WTC11 (cell line): ENCODE measurements at regions not wholly inside any gene's neighbourhood (a gene's known extent, or its start where the extent isn't known, plus 50 kb on each side); places are given as distances from the start of the nearest gene placed in this dataset.

Source experiments
- ATAC-seq: fragments of 200-7000 bp; cut with Tn5 transposase; 2 replicates; pipeline ENCODE4 v1.10.0; 2021; ENCODE audit warnings: mild to moderate bottlenecking, moderate library complexity
- CTCF ChIA-PET: fragments of 300-600 bp; sonication (Branson Sonifier 250); formaldehyde crosslinking; loops from one replicate; lab custom pipeline; 2021; ENCODE audit warnings: antibody characterized with exemption; lab: Charles Lee
- POLR2A ChIA-PET: fragments of 350-600 bp; sonication (Branson Sonifier 250); formaldehyde crosslinking; loops from one replicate; lab custom pipeline; 2021; ENCODE audit warnings: antibody characterized with exemption; lab: Charles Lee
- DNase-seq: peaks from one replicate; pipeline ENCODE4 v3.0.0; 2021; ENCODE audit warnings: low spot score
- H3K27ac Mint-ChIP-seq: 2 replicates; pipeline ENCODE4 v1.8.0; 2021; ENCODE audit warnings: mixed read lengths
- H3K27me3 Mint-ChIP-seq: 2 replicates; pipeline ENCODE4 v1.8.0; 2021; ENCODE audit warnings: low read depth, mild to moderate bottlenecking, moderate library complexity, mixed read lengths
- H3K36me3 Mint-ChIP-seq: 2 replicates; pipeline ENCODE4 v1.8.0; 2021; ENCODE audit warnings: mixed read lengths
- H3K4me1 Mint-ChIP-seq: 2 replicates; pipeline ENCODE4 v1.8.0; 2022; ENCODE audit warnings: mixed read lengths
- H3K4me3 Mint-ChIP-seq: 2 replicates; pipeline ENCODE4 v1.8.0; 2021; ENCODE audit warnings: mild to moderate bottlenecking, moderate library complexity, mixed read lengths
- H3K9me3 Mint-ChIP-seq: 2 replicates; pipeline ENCODE4 v1.8.0; 2021; ENCODE audit warnings: mixed read lengths
- CBFB ChIP-seq: sonication (generic); formaldehyde crosslinking; IDR thresholded peaks from 2 replicates; pipeline ENCODE4 v1.8.1; 2022; ENCODE audit warnings: mild to moderate bottlenecking, low read depth, missing genetic modification reagents
- CREM ChIP-seq: sonication (generic); formaldehyde crosslinking; IDR thresholded peaks from 2 replicates; pipeline ENCODE4 v1.8.1; 2022; ENCODE audit warnings: mild to moderate bottlenecking, missing genetic modification reagents, moderate library complexity
- ETV6 ChIP-seq: sonication (generic); formaldehyde crosslinking; IDR thresholded peaks from 2 replicates; pipeline ENCODE4 v1.8.1; 2022; ENCODE audit warnings: mild to moderate bottlenecking, missing genetic modification reagents
- FOXP1 ChIP-seq: sonication (generic); formaldehyde crosslinking; IDR thresholded peaks from 2 replicates; pipeline ENCODE4 v1.8.0; 2022; ENCODE audit warnings: missing genetic modification reagents, mild to moderate bottlenecking, moderate library complexity, borderline replicate concordance
- GRHL2 ChIP-seq: fragments of 250-450 bp; sonication (Bioruptor Pico); IDR thresholded peaks from 2 replicates; pipeline ENCODE4 v1.8.0; 2022; ENCODE audit warnings: mild to moderate bottlenecking, moderate library complexity; ENCODE audit not compliant: insufficient replicate concordance, severe bottlenecking
- JAZF1 ChIP-seq: fragments of 250-450 bp; sonication (Bioruptor Pico); IDR thresholded peaks from 2 replicates; pipeline ENCODE4 v1.9.0; 2021; ENCODE audit warnings: moderate library complexity, mild to moderate bottlenecking, inconsistent platforms
- MYBL2 ChIP-seq: sonication (generic); formaldehyde crosslinking; IDR thresholded peaks from 2 replicates; pipeline ENCODE4 v1.8.1; 2023; ENCODE audit warnings: mild to moderate bottlenecking, moderate library complexity, missing genetic modification reagents
- NFATC4 ChIP-seq: fragments of 250-450 bp; sonication (Bioruptor Pico); IDR thresholded peaks from 2 replicates; pipeline ENCODE4 v1.9.0; 2021; ENCODE audit warnings: mild to moderate bottlenecking
- PRRX2 ChIP-seq: fragments of 250-450 bp; sonication (Bioruptor Pico); IDR thresholded peaks from 2 replicates; pipeline ENCODE4 v1.8.0; 2021; ENCODE audit warnings: mild to moderate bottlenecking
- SMAD3 ChIP-seq: sonication (generic); formaldehyde crosslinking; IDR thresholded peaks from 2 replicates; pipeline ENCODE4 v1.8.0; 2022; ENCODE audit warnings: missing genetic modification reagents, mild to moderate bottlenecking, borderline replicate concordance
- SMAD4 ChIP-seq: sonication (generic); formaldehyde crosslinking; IDR thresholded peaks from 2 replicates; pipeline ENCODE4 v1.8.0; 2022; ENCODE audit warnings: mild to moderate bottlenecking, missing genetic modification reagents
- ZNF138 ChIP-seq: sonication (generic); formaldehyde crosslinking; conservative IDR thresholded peaks from 2 replicates; pipeline ENCODE4 v1.8.1; 2022; ENCODE audit warnings: mild to moderate bottlenecking, moderate library complexity, missing genetic modification reagents
- ZNF396 ChIP-seq: fragments of 250-450 bp; sonication (Bioruptor Pico); IDR thresholded peaks from 2 replicates; pipeline ENCODE4 v1.8.0; 2021; ENCODE audit warnings: mild to moderate bottlenecking, moderate library complexity, borderline replicate concordance
- TF ChIP-seq, protein P1 (sequence below): sonication (generic); formaldehyde crosslinking; IDR thresholded peaks from 2 replicates; pipeline ENCODE4 v1.8.1; 2023; ENCODE audit warnings: mild to moderate bottlenecking, missing genetic modification reagents, moderate library complexity
- TF ChIP-seq, protein P2 (sequence below): sonication (generic); formaldehyde crosslinking; IDR thresholded peaks from 2 replicates; pipeline ENCODE4 v1.8.0; 2022; ENCODE audit warnings: mild to moderate bottlenecking, missing genetic modification reagents
- TF ChIP-seq, protein P3 (sequence below): sonication (generic); formaldehyde crosslinking; IDR thresholded peaks from 2 replicates; pipeline ENCODE4 v1.8.0; 2022; ENCODE audit warnings: mild to moderate bottlenecking, missing genetic modification reagents
- TF ChIP-seq, protein P4 (sequence below): sonication (generic); formaldehyde crosslinking; IDR thresholded peaks from 2 replicates; pipeline ENCODE4 v1.8.0; 2022; ENCODE audit warnings: missing genetic modification reagents
- TF ChIP-seq, protein P5 (sequence below): fragments of 250-450 bp; sonication (Bioruptor Pico); IDR thresholded peaks from 2 replicates; pipeline ENCODE4 v1.9.0; 2021; ENCODE audit warnings: mild to moderate bottlenecking
- TF ChIP-seq, protein P6 (sequence below): sonication (generic); formaldehyde crosslinking; IDR thresholded peaks from 2 replicates; pipeline ENCODE4 v1.8.1; 2022; ENCODE audit warnings: missing genetic modification reagents, borderline replicate concordance
- TF ChIP-seq, protein P7 (sequence below): sonication (generic); formaldehyde crosslinking; IDR thresholded peaks from 2 replicates; pipeline ENCODE4 v1.8.0; 2023; ENCODE audit warnings: missing genetic modification reagents
- TF ChIP-seq, protein P8 (sequence below): sonication (generic); formaldehyde crosslinking; IDR thresholded peaks from 2 replicates; pipeline ENCODE4 v1.8.1; 2022; ENCODE audit warnings: mild to moderate bottlenecking, missing genetic modification reagents, moderate library complexity, borderline replicate concordance

DNA sequence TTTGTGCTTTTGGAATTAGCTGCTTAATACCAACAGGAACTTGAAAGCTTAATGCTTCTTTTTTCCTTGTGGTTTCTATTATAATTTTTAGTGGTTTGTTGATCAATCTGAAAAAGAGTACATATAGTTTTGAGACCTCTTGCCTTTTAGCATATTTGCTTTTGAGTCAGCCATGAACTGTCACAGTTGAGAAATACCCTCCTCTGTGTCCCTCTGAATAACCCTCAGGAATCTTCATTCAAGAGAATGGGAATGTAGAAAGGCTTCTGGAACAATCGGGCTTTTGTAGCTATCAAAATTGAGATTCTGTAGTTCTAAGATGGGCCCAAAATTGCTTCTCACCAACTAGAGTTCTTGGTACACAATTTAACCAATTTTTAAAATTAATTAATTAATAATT, 451.1 kb upstream of the TRIB2 start (continued):
- TF ChIP-seq ZNF138 (CRISPR knock-in tag) (no peak), SMAD3 (CRISPR knock-in tag) (no peak), PRRX2 (CRISPR knock-in tag) (no peak), CREM (CRISPR knock-in tag) (no peak)
- TF ChIP-seq, protein P1, sequence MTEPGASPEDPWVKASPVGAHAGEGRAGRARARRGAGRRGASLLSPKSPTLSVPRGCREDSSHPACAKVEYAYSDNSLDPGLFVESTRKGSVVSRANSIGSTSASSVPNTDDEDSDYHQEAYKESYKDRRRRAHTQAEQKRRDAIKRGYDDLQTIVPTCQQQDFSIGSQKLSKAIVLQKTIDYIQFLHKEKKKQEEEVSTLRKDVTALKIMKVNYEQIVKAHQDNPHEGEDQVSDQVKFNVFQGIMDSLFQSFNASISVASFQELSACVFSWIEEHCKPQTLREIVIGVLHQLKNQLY (CRISPR knock-in tag): no peak
- TF ChIP-seq, protein P2, sequence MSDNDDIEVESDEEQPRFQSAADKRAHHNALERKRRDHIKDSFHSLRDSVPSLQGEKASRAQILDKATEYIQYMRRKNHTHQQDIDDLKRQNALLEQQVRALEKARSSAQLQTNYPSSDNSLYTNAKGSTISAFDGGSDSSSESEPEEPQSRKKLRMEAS (CRISPR knock-in tag): no peak
- TF ChIP-seq, protein P3, sequence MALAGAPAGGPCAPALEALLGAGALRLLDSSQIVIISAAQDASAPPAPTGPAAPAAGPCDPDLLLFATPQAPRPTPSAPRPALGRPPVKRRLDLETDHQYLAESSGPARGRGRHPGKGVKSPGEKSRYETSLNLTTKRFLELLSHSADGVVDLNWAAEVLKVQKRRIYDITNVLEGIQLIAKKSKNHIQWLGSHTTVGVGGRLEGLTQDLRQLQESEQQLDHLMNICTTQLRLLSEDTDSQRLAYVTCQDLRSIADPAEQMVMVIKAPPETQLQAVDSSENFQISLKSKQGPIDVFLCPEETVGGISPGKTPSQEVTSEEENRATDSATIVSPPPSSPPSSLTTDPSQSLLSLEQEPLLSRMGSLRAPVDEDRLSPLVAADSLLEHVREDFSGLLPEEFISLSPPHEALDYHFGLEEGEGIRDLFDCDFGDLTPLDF (CRISPR knock-in tag): no peak
- TF ChIP-seq, protein P4, sequence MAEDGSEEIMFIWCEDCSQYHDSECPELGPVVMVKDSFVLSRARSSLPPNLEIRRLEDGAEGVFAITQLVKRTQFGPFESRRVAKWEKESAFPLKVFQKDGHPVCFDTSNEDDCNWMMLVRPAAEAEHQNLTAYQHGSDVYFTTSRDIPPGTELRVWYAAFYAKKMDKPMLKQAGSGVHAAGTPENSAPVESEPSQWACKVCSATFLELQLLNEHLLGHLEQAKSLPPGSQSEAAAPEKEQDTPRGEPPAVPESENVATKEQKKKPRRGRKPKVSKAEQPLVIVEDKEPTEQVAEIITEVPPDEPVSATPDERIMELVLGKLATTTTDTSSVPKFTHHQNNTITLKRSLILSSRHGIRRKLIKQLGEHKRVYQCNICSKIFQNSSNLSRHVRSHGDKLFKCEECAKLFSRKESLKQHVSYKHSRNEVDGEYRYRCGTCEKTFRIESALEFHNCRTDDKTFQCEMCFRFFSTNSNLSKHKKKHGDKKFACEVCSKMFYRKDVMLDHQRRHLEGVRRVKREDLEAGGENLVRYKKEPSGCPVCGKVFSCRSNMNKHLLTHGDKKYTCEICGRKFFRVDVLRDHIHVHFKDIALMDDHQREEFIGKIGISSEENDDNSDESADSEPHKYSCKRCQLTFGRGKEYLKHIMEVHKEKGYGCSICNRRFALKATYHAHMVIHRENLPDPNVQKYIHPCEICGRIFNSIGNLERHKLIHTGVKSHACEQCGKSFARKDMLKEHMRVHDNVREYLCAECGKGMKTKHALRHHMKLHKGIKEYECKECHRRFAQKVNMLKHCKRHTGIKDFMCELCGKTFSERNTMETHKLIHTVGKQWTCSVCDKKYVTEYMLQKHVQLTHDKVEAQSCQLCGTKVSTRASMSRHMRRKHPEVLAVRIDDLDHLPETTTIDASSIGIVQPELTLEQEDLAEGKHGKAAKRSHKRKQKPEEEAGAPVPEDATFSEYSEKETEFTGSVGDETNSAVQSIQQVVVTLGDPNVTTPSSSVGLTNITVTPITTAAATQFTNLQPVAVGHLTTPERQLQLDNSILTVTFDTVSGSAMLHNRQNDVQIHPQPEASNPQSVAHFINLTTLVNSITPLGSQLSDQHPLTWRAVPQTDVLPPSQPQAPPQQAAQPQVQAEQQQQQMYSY (CRISPR knock-in tag): no peak
- TF ChIP-seq, protein P5, sequence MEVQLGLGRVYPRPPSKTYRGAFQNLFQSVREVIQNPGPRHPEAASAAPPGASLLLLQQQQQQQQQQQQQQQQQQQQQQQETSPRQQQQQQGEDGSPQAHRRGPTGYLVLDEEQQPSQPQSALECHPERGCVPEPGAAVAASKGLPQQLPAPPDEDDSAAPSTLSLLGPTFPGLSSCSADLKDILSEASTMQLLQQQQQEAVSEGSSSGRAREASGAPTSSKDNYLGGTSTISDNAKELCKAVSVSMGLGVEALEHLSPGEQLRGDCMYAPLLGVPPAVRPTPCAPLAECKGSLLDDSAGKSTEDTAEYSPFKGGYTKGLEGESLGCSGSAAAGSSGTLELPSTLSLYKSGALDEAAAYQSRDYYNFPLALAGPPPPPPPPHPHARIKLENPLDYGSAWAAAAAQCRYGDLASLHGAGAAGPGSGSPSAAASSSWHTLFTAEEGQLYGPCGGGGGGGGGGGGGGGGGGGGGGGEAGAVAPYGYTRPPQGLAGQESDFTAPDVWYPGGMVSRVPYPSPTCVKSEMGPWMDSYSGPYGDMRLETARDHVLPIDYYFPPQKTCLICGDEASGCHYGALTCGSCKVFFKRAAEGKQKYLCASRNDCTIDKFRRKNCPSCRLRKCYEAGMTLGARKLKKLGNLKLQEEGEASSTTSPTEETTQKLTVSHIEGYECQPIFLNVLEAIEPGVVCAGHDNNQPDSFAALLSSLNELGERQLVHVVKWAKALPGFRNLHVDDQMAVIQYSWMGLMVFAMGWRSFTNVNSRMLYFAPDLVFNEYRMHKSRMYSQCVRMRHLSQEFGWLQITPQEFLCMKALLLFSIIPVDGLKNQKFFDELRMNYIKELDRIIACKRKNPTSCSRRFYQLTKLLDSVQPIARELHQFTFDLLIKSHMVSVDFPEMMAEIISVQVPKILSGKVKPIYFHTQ: no peak
- TF ChIP-seq, all 79 proteins: peak for 0

DNA sequence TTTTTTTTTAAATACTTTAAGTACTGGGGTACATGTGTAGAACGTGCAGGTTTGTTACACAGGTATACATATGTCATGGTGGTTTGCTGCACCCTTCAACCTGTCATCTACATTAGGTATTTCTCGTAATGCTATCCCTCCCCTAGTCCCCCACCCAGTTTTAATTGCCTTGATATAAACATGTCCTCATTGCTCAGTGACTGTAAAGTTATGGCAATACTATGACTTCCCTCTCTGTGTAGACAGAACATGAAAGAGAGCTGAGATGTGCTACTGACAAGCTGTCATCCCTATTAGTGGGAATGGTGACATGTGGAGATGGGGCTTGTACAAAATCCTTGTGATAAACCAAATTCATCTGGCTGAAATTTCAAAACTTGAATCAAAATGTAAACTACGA, 449.7 kb upstream of the TRIB2 start:
- H3K9me3 Mint-ChIP-seq: no peaks in the 10 kb centered on the region; the same call in 1 of the 2 replicates
- H3K27ac Mint-ChIP-seq: no peak overlapping the region
- H3K36me3 Mint-ChIP-seq: no peaks in the 10 kb centered on the region
- no peaks in the 10 kb centered on the region for H3K27me3 Mint-ChIP-seq
- ATAC-seq (no peak), DNase-seq (no peak)
- H3K4me3 Mint-ChIP-seq: no peak overlapping the region
- ChIA-PET CTCF (no interaction called here), POLR2A (no interaction called here)
- H3K4me1 Mint-ChIP-seq: peaks cover 30% of the 10 kb centered on the region
- TF ChIP-seq CBFB (CRISPR knock-in tag) (no peak), FOXP1 (no peak), ZNF396 (no peak), NFATC4 (CRISPR knock-in tag) (no peak), SMAD4 (no peak), JAZF1 (CRISPR knock-in tag) (no peak), GRHL2 (CRISPR knock-in tag) (no peak), MYBL2 (CRISPR knock-in tag) (no peak), ETV6 (no peak)
- TF ChIP-seq, protein P3 (CRISPR knock-in tag): no peak
- TF ChIP-seq, protein P6, sequence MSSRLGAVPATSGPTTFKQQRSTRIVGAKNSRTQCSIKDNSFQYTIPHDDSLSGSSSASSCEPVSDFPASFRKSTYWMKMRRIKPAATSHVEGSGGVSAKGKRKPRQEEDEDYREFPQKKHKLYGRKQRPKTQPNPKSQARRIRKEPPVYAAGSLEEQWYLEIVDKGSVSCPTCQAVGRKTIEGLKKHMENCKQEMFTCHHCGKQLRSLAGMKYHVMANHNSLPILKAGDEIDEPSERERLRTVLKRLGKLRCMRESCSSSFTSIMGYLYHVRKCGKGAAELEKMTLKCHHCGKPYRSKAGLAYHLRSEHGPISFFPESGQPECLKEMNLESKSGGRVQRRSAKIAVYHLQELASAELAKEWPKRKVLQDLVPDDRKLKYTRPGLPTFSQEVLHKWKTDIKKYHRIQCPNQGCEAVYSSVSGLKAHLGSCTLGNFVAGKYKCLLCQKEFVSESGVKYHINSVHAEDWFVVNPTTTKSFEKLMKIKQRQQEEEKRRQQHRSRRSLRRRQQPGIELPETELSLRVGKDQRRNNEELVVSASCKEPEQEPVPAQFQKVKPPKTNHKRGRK: no peak
- TF ChIP-seq, protein P7, sequence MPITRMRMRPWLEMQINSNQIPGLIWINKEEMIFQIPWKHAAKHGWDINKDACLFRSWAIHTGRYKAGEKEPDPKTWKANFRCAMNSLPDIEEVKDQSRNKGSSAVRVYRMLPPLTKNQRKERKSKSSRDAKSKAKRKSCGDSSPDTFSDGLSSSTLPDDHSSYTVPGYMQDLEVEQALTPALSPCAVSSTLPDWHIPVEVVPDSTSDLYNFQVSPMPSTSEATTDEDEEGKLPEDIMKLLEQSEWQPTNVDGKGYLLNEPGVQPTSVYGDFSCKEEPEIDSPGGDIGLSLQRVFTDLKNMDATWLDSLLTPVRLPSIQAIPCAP (CRISPR knock-in tag): no peak
- TF ChIP-seq, protein P8, sequence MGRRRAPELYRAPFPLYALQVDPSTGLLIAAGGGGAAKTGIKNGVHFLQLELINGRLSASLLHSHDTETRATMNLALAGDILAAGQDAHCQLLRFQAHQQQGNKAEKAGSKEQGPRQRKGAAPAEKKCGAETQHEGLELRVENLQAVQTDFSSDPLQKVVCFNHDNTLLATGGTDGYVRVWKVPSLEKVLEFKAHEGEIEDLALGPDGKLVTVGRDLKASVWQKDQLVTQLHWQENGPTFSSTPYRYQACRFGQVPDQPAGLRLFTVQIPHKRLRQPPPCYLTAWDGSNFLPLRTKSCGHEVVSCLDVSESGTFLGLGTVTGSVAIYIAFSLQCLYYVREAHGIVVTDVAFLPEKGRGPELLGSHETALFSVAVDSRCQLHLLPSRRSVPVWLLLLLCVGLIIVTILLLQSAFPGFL (CRISPR knock-in tag): no peak
